Loucy (cell line): ENCODE measurements at regions not wholly inside any gene's neighbourhood (a gene's known extent, or its start where the extent isn't known, plus 50 kb on each side); places are given as distances from the start of the nearest gene placed in this dataset.

ENCODE experiments used
- H2AFZ ChIP-seq: fragments of 200-600 bp; sonication (generic); 2 replicates; pipeline ENCODE4 v1.6.0; 2016; ENCODE audit warnings: antibody characterized with exemption, mild to moderate bottlenecking, low read length, moderate library complexity
- H3F3A ChIP-seq: fragments of 200-600 bp; 2 replicates; pipeline ENCODE4 v1.6.0; 2016; ENCODE audit warnings: antibody characterized with exemption, low read depth, mild to moderate bottlenecking
- H3K27me3 ChIP-seq: fragments of 200-600 bp; sonication (generic); 2 replicates; pipeline ENCODE4 v1.6.1; 2014; ENCODE audit warnings: low read length, mild to moderate bottlenecking; ENCODE audit not compliant: insufficient read depth, poor library complexity, severe bottlenecking
- H3K36me3 ChIP-seq: fragments of 200-600 bp; sonication (generic); 2 replicates; pipeline ENCODE4 v1.6.1; 2016; ENCODE audit warnings: low read length; ENCODE audit not compliant: insufficient read depth
- H3K4me1 ChIP-seq: fragments of 200-600 bp; sonication (generic); 2 replicates; pipeline ENCODE4 v1.5.1; 2014; ENCODE audit warnings: low read length, mild to moderate bottlenecking; ENCODE audit not compliant: insufficient read depth, poor library complexity, severe bottlenecking
- H3K4me2 ChIP-seq: fragments of 200-600 bp; sonication (generic); 2 replicates; pipeline ENCODE4 v1.6.0; 2014; ENCODE audit warnings: antibody characterized with exemption, low read length, low read depth, mild to moderate bottlenecking; ENCODE audit not compliant: poor library complexity, severe bottlenecking
- H3K4me3 ChIP-seq: fragments of 200-600 bp; sonication (generic); 2 replicates; pipeline ENCODE4 v1.5.1; 2014; ENCODE audit warnings: low read length, mild to moderate bottlenecking, mixed read lengths; ENCODE audit not compliant: poor library complexity, severe bottlenecking
- H3K79me2 ChIP-seq: fragments of 200-600 bp; sonication (generic); 2 replicates; pipeline ENCODE4 v1.6.1; 2014; ENCODE audit warnings: low read length; ENCODE audit not compliant: insufficient read depth
- H3K9ac ChIP-seq: fragments of 200-600 bp; sonication (generic); 2 replicates; pipeline ENCODE4 v1.6.0; 2014; ENCODE audit warnings: mild to moderate bottlenecking, low read depth, low read length, moderate library complexity; ENCODE audit not compliant: poor library complexity, severe bottlenecking
- H3K9me2 ChIP-seq: fragments of 200-600 bp; sonication (generic); replicated peaks from 2 replicates; pipeline ENCODE4 v1.6.1; 2016; ENCODE audit warnings: low read depth, low read length, mixed read lengths
- H3K9me3 ChIP-seq: fragments of 200-600 bp; sonication (generic); 2 replicates; pipeline ENCODE4 v1.6.1; 2014; ENCODE audit warnings: mild to moderate bottlenecking, antibody characterized with exemption, low read length, low read depth; ENCODE audit not compliant: insufficient read depth
- H4K20me1 ChIP-seq: fragments of 200-600 bp; sonication (generic); 2 replicates; pipeline ENCODE4 v1.6.0; 2014; ENCODE audit warnings: antibody characterized with exemption, low read length, mild to moderate bottlenecking; ENCODE audit not compliant: insufficient read depth, poor library complexity, severe bottlenecking
- EZH2phosphoT487 ChIP-seq: fragments of 200-600 bp; IDR thresholded peaks from 2 replicates; pipeline ENCODE4 v1.6.1; 2018; ENCODE audit warnings: antibody characterized with exemption, mild to moderate bottlenecking, moderate library complexity, borderline replicate concordance
- TF ChIP-seq, protein P1 (sequence below): fragments of 200-600 bp; sonication (generic); conservative IDR thresholded peaks from 2 replicates; pipeline ENCODE4 v1.5.1; 2014; ENCODE audit warnings: mild to moderate bottlenecking, antibody characterized with exemption, low read length

GRCh38 chr6:19424853-19425252 is 412.3 kb upstream of the ID4 start:
- Histone ChIP-seq H3K9me3 (no peaks in the 10 kb centered on the region), H4K20me1 (no peaks in the 10 kb centered on the region), H3K4me2 (no peak overlapping the region), H3K27me3 (no peaks in the 10 kb centered on the region), H3K9me2 (no peaks in the 10 kb centered on the region), H3K4me3 (no peak overlapping the region), H3K4me1 (no peaks in the 10 kb centered on the region), H3F3A (no peaks in the 10 kb centered on the region), H3K79me2 (no peaks in the 10 kb centered on the region), H3K9ac (no peak overlapping the region), H2AFZ (no peak overlapping the region), H3K36me3 (no peaks in the 10 kb centered on the region)
- TF ChIP-seq, protein P1, sequence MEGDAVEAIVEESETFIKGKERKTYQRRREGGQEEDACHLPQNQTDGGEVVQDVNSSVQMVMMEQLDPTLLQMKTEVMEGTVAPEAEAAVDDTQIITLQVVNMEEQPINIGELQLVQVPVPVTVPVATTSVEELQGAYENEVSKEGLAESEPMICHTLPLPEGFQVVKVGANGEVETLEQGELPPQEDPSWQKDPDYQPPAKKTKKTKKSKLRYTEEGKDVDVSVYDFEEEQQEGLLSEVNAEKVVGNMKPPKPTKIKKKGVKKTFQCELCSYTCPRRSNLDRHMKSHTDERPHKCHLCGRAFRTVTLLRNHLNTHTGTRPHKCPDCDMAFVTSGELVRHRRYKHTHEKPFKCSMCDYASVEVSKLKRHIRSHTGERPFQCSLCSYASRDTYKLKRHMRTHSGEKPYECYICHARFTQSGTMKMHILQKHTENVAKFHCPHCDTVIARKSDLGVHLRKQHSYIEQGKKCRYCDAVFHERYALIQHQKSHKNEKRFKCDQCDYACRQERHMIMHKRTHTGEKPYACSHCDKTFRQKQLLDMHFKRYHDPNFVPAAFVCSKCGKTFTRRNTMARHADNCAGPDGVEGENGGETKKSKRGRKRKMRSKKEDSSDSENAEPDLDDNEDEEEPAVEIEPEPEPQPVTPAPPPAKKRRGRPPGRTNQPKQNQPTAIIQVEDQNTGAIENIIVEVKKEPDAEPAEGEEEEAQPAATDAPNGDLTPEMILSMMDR, result no peak
- TF ChIP-seq EZH2phosphoT487, result no peak

- H3K9me3 ChIP-seq, result no peaks in the 10 kb centered on the region
- TF ChIP-seq, protein P1, result no peak
- TF ChIP-seq EZH2phosphoT487, result no peak
- H2AFZ ChIP-seq, result no peak overlapping the region
- no peaks in the 10 kb centered on the region for H3K9me2 ChIP-seq
- H3K79me2 ChIP-seq, result no peaks in the 10 kb centered on the region
- H3K4me3 ChIP-seq, result no peak overlapping the region
- H3K4me1 ChIP-seq, result no peaks in the 10 kb centered on the region
- H3K9ac ChIP-seq, result no peak overlapping the region
- no peaks in the 10 kb centered on the region for H4K20me1 ChIP-seq
- no peaks in the 10 kb centered on the region for H3F3A ChIP-seq
- H3K36me3 ChIP-seq, result no peaks in the 10 kb centered on the region
- no peaks in the 10 kb centered on the region for H3K27me3 ChIP-seq
- H3K4me2 ChIP-seq, result no peak overlapping the region
Measured at GRCh38 chr6:19427548-19427947, 409.6 kb upstream of the ID4 start.

- no peaks in the 10 kb centered on the region for H3F3A ChIP-seq
- H3K9ac ChIP-seq, result no peak overlapping the region
- no peaks in the 10 kb centered on the region for H3K4me1 ChIP-seq
- no peaks in the 10 kb centered on the region for H3K36me3 ChIP-seq
- H3K27me3 ChIP-seq, result no peaks in the 10 kb centered on the region
- H3K79me2 ChIP-seq, result no peaks in the 10 kb centered on the region
- H2AFZ ChIP-seq, result no peak overlapping the region
- H3K9me2 ChIP-seq, result no peaks in the 10 kb centered on the region
- H3K9me3 ChIP-seq, result no peaks in the 10 kb centered on the region
- H4K20me1 ChIP-seq, result no peaks in the 10 kb centered on the region
- H3K4me3 ChIP-seq, result no peak overlapping the region
- H3K4me2 ChIP-seq, result no peak overlapping the region
- TF ChIP-seq, protein P1, result no peak
- TF ChIP-seq EZH2phosphoT487, result no peak
Measured at GRCh38 chr6:19432966-19433498, 404.1 kb upstream of the ID4 start.
